ENCODE measurements at regions not wholly inside any gene's neighbourhood (a gene's known extent, or its start where the extent isn't known, plus 50 kb on each side); places are given as distances from the start of the nearest gene placed in this dataset.

DNA sequence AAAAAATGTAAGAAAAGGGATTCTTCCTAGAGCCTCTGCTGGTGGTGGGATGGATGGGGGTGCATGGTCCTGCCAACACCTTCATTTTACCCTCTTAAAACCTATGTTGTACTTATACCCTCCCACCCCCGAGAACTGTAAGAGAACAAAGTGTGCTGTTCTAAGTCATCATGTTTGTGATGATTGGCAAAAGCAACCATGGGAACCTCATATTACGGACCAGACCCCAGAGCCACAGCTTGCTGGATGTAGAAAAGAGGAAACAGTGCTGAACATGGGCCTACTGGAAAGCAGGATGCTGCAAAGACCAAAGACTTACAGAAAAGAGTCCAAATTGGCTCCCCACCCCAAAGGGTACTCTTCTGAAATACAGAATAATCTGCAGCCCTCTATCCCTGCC lies 311.2 kb downstream of the DUSP6 start:
- TF ChIP-seq, protein P1, sequence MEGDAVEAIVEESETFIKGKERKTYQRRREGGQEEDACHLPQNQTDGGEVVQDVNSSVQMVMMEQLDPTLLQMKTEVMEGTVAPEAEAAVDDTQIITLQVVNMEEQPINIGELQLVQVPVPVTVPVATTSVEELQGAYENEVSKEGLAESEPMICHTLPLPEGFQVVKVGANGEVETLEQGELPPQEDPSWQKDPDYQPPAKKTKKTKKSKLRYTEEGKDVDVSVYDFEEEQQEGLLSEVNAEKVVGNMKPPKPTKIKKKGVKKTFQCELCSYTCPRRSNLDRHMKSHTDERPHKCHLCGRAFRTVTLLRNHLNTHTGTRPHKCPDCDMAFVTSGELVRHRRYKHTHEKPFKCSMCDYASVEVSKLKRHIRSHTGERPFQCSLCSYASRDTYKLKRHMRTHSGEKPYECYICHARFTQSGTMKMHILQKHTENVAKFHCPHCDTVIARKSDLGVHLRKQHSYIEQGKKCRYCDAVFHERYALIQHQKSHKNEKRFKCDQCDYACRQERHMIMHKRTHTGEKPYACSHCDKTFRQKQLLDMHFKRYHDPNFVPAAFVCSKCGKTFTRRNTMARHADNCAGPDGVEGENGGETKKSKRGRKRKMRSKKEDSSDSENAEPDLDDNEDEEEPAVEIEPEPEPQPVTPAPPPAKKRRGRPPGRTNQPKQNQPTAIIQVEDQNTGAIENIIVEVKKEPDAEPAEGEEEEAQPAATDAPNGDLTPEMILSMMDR (IDR thresholded peaks at IDR 0.05) = no peak

DNA sequence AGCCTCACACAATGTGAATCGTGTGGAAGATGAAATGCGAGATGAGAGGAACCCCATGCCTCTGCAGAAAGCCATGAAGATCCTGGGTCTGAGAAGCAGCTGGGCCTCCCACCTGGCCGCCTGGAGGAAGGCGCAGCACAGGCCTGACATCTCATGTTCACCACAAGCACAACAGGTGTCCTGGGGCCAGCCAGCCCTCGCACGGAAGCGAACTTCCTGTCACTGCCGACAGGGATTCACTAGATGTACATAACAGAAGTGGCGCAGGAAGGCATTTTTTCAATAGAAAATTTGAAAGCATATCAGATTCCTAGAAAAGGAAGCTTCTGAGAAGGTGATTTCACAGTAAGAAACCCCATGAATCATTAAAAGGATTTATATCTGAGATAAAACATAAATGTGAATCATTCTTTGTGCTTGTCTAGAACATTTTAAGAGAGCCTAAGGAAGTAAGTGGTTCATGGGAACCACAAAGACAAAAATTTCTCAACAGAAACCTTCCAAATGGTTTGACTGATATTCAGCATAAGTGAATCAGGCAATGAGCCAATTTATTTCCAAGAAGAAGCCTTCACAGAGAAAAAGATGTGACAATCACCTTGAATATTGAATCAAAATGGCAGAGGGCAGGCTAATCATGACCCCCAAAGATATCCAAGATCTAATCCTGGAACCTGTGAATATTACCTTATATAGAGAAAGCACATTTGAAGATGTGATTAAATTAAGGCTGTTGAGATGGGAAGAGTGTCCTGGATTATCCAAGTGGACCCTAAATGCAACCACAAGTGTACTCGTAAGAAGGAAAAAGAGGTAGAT lies 311.9 kb downstream of the DUSP6 start:
- TF ChIP-seq, protein P1 (IDR thresholded peaks at IDR 0.05) = no peak

DNA sequence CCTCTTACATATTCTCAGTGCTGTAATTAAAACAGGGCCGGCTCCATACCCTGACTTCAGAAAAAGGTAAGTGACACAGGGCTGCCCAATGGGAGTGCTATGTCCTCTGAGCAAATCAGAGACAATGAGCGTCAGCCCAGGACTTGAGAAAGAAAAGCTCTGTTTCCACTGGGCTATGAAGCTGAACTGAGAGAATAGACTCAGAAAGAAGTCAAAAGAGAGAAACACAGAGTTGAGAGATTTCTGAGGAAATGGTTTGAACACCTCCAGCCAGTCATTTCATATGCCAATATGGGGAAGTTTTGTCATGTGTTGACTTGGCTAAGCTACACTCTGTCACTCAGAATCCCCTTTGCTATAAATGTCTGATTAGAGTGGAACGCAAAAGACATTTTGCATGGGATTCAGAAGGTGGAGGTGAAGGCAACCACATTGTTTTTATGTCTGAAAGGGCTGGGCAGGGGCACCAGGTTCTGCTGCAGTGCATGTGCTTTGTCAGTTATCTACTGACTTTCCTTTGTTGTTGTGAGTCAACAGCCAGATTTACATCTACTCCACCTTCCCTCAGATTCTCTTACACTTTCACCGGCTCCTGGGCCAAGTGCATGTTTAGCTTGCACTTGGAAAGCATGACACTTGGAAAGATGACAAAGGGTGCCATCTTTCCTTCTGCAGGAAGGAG lies 313.3 kb downstream of the DUSP6 start:
- TF ChIP-seq, protein P1 (IDR thresholded peaks at IDR 0.05) = no peak

DNA sequence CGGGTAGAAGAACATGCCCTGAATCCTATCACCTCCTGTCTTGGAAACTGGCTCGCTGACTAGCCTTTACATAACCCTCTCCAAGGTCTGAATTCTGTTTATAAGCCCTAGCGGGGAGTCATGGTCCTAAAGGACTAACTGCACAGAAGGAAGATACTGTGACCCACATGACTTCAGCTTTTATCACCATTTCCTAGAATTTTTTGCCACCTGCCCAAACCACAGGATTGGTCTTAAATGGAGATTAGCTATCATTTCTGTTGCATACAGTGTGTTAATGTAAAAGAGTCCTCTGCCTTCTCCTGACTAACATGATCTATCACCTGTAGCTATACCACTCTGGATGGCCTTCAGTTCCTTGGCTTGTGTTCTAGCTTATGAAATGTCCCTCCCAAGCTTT lies 319.2 kb downstream of the DUSP6 start:
- TF ChIP-seq, protein P1 (IDR thresholded peaks at IDR 0.05) = no peak

DNA sequence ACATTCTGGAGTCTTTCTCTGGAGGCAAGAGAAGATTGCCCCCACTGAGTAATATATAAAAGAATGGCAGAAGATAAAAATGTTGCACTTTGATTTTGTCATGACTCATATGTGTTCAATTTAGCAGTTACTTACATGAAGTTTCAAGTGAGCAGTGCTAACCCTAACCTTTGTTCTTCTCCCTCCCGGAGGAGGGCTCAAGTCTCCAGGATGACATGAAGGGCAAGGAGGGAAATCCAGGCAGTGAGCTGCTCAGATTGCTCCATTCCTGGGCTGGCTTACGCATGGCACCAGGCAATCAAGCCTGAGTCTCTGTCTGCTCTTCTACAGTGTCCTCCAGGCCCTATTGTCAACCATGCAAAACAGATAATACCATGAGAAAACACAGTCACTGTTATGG lies 322.3 kb downstream of the DUSP6 start:
- TF ChIP-seq, protein P1 (IDR thresholded peaks at IDR 0.05) = no peak

DNA sequence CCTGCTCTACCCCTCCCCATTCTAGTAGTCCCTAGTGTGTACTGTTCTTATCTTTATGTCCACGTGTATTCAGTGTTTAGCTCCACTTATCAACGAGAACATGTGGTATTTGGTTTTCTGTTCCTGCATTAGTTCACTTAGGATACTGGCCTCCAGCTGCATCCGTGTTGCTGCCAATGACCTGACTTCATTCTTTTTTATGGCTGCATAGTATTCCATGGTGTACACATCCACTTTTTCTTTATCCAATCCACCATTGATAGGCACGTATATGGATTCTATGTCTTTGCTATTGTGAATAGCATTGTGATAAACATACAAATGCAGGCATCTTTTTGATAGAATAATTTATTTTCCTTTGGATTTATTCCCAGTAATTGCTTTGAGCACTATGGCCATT lies 327.7 kb downstream of the DUSP6 start:
- TF ChIP-seq, protein P1 (IDR thresholded peaks at IDR 0.05) = no peak

DNA sequence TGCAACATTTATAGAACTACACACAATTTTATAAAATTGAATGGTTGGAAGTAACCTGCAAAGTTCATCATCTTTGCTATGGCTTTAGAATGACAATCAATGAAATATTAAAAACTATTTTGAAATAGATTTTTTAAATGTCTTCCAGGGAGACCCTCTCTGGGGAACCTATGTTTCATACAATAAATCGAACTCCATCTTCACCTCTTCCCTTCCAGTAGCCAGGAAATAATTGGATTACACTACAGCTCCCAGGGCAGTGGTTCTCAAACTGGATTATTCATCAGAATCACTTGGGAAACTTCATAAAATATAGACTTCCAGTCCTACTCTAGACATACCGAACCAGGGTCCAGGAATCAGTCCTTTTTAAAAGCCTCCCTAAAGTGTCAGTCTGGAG lies 328.4 kb downstream of the DUSP6 start:
- TF ChIP-seq, protein P1 (IDR thresholded peaks at IDR 0.05) = no peak
